Medulla oblongata (tissue), 1 donor: ENCODE measurements at regions not wholly inside any gene's neighbourhood (a gene's known extent, or its start where the extent isn't known, plus 50 kb on each side); places are given as distances from the start of the nearest gene placed in this dataset.

Source experiments
- DNase-seq: peaks from one replicate; pipeline ENCODE4 v3.0.0-alpha.2; 2015; ENCODE audit errors: extremely low spot score

GRCh38 chr2:181114021-181114420 lies 133.6 kb downstream of the UBE2E3 start:
- DNase-seq = no peak

- DNase-seq = no peak
These were observed 135.9 kb downstream of the UBE2E3 start for GRCh38 chr2:181116261-181116660.

GRCh38 chr2:181117206-181117925 lies 137.0 kb downstream of the UBE2E3 start:
- DNase-seq = peak; percentile 36

GRCh38 chr2:181120625-181121024 lies 140.2 kb downstream of the UBE2E3 start:
- no peak for DNase-seq

GRCh38 chr2:181121996-181122395 lies 141.6 kb downstream of the UBE2E3 start:
- DNase-seq = no peak

- no peak for DNase-seq
These were observed 142.2 kb downstream of the UBE2E3 start for GRCh38 chr2:181122601-181123000.

- no peak for DNase-seq
These were observed 143.4 kb downstream of the UBE2E3 start for GRCh38 chr2:181123798-181124231.

- DNase-seq = no peak
These were observed 144.1 kb downstream of the UBE2E3 start for GRCh38 chr2:181124497-181124896.

- DNase-seq = no peak
These were observed 145.0 kb downstream of the UBE2E3 start for GRCh38 chr2:181125359-181125758.

GRCh38 chr2:181126311-181126868 lies 146.0 kb downstream of the UBE2E3 start:
- no peak for DNase-seq

GRCh38 chr2:181128199-181128598 lies 147.8 kb downstream of the UBE2E3 start:
- DNase-seq = no peak

GRCh38 chr2:181129364-181130056 lies 149.1 kb downstream of the UBE2E3 start:
- DNase-seq = no peak

- no peak for DNase-seq
These were observed 150.3 kb downstream of the UBE2E3 start for GRCh38 chr2:181130686-181131085.

- no peak for DNase-seq
These were observed 151.2 kb downstream of the UBE2E3 start for GRCh38 chr2:181131584-181131983.

- no peak for DNase-seq
These were observed 158.4 kb downstream of the UBE2E3 start for GRCh38 chr2:181138816-181139215.

GRCh38 chr2:181139831-181140230 lies 159.4 kb downstream of the UBE2E3 start:
- no peak for DNase-seq

GRCh38 chr2:181140414-181140813 lies 160.0 kb downstream of the UBE2E3 start:
- no peak for DNase-seq

- no peak for DNase-seq
These were observed 160.5 kb downstream of the UBE2E3 start for GRCh38 chr2:181140928-181141327.

- DNase-seq = no peak
These were observed 161.3 kb downstream of the UBE2E3 start for GRCh38 chr2:181141676-181142075.

- DNase-seq = no peak
These were observed 162.1 kb downstream of the UBE2E3 start for GRCh38 chr2:181142514-181142913.

GRCh38 chr2:181143790-181144300 lies 163.4 kb downstream of the UBE2E3 start:
- no peak for DNase-seq

- no peak for DNase-seq
These were observed 165.2 kb downstream of the UBE2E3 start for GRCh38 chr2:181145645-181146044.

- no peak for DNase-seq
These were observed 165.8 kb downstream of the UBE2E3 start for GRCh38 chr2:181146171-181146570.
